Fibroblast of the aortic adventitia (primary cell): ENCODE measurements at regions not wholly inside any gene's neighbourhood (a gene's known extent, or its start where the extent isn't known, plus 50 kb on each side); places are given as distances from the start of the nearest gene placed in this dataset.

Source experiments
- DNase-seq: peaks from one replicate; pipeline ENCODE4 v3.0.0-alpha.2; 2010; ENCODE audit warnings: low read depth
- H3K4me3 ChIP-seq: 2 replicates; pipeline ENCODE4 v1.5.1; 2011; ENCODE audit warnings: low read depth, mild to moderate bottlenecking, control low read depth, low read length, moderate library complexity
- CTCF ChIP-seq: IDR thresholded peaks from 2 replicates; pipeline ENCODE4 v1.5.1; 2011; ENCODE audit warnings: mild to moderate bottlenecking, low read length, control low read depth, inconsistent platforms; ENCODE audit not compliant: insufficient read depth

GRCh38 chr19:33946535-33947264, 150.0 kb downstream of the KCTD15 start:
- DNase-seq = no peak
- no peak overlapping the region for H3K4me3 ChIP-seq
- TF ChIP-seq CTCF = no peak

GRCh38 chr19:33947265-33947964, 150.7 kb downstream of the KCTD15 start:
- no peak overlapping the region for H3K4me3 ChIP-seq
- no peak for TF ChIP-seq CTCF
- DNase-seq = no peak

- no peak for TF ChIP-seq CTCF
- no peak for DNase-seq
- no peak overlapping the region for H3K4me3 ChIP-seq
Observed at GRCh38 chr19:33948651-33949335, 152.1 kb downstream of the KCTD15 start.

- no peak overlapping the region for H3K4me3 ChIP-seq
- TF ChIP-seq CTCF = no peak
- DNase-seq = no peak
Observed at GRCh38 chr19:33950091-33950750, 153.6 kb downstream of the KCTD15 start.

GRCh38 chr19:33953023-33953422, 156.4 kb downstream of the KCTD15 start:
- TF ChIP-seq CTCF = no peak
- DNase-seq = no peak
- H3K4me3 ChIP-seq = no peak overlapping the region

- no peak for TF ChIP-seq CTCF
- DNase-seq = no peak
- no peak overlapping the region for H3K4me3 ChIP-seq
Observed at GRCh38 chr19:33953592-33953991, 156.9 kb downstream of the KCTD15 start.
